ENCODE measurements at regions not wholly inside any gene's neighbourhood (a gene's known extent, or its start where the extent isn't known, plus 50 kb on each side); places are given as distances from the start of the nearest gene placed in this dataset.

GRCh38 chr14:83856334-83856733 lies 1673.6 kb upstream of the FLRT2 start (continued):
- TF ChIP-seq WT1 (tag by site-specific recombination; IDR thresholded peaks at IDR 0.05) (no peak), GLIS1 (tag by site-specific recombination; IDR thresholded peaks at IDR 0.05) (no peak)

GRCh38 chr14:83860631-83861155 lies 1669.3 kb upstream of the FLRT2 start:
- H3K4me3 ChIP-seq (ENCODE audit: low read depth, low read length): no peak overlapping the region
- no peaks in the 10 kb centered on the region for H3K9me3 ChIP-seq (ENCODE audit: control insufficient read depth, insufficient read depth, low read depth, low read length)
- H3K4me1 ChIP-seq (ENCODE audit: control insufficient read depth, insufficient read depth, low read length): no peaks in the 10 kb centered on the region
- CTCF ChIA-PET: no interaction called here
- no peaks in the 10 kb centered on the region for H3K36me3 ChIP-seq (ENCODE audit: control insufficient read depth in 2 of 2, insufficient read depth in 1 of 2, low read length in 2 of 2)
- TF ChIP-seq ZNF121 (tag by site-specific recombination; IDR thresholded peaks at IDR 0.05) (no peak), ZNF302 (tag by site-specific recombination; IDR thresholded peaks at IDR 0.05; ENCODE audit: low read depth) (no peak)
- no peak overlapping the region for H3K27ac ChIP-seq (ENCODE audit: extremely low read depth, low read depth, low read length)
- POLR2A ChIA-PET: no interaction called here

GRCh38 chr14:83863042-83863774 lies 1666.7 kb upstream of the FLRT2 start:
- ChIA-PET CTCF (no interaction called here), POLR2A (no interaction called here)
- no peak overlapping the region for H3K4me3 ChIP-seq (ENCODE audit: low read depth, low read length)
- TF ChIP-seq REST (tag by site-specific recombination; IDR thresholded peaks at IDR 0.05): no peak
- TF ChIP-seq ZNF548 (tag by site-specific recombination; IDR thresholded peaks at IDR 0.05): no peak
- no peak for TF ChIP-seq ZNF658 (tag by site-specific recombination; IDR thresholded peaks at IDR 0.05)
- no peak for TF ChIP-seq ZNF354C (tag by site-specific recombination; IDR thresholded peaks at IDR 0.05; ENCODE audit: borderline replicate concordance, low read depth)
- TF ChIP-seq PRDM4 (tag by site-specific recombination; IDR thresholded peaks at IDR 0.05): no peak
- peaks cover 10% of the 10 kb centered on the region; the same call in 1 of the 2 replicates for H3K4me1 ChIP-seq (ENCODE audit: control insufficient read depth, insufficient read depth, low read length)
- no peaks in the 10 kb centered on the region for H3K9me3 ChIP-seq (ENCODE audit: control insufficient read depth, insufficient read depth, low read depth, low read length)
- no peak overlapping the region for H3K27ac ChIP-seq (ENCODE audit: extremely low read depth, low read depth, low read length)
- no peaks in the 10 kb centered on the region for H3K36me3 ChIP-seq (ENCODE audit: control insufficient read depth in 2 of 2, insufficient read depth in 1 of 2, low read length in 2 of 2)

- POLR2A ChIA-PET: no interaction called here
- no peak overlapping the region for H3K4me3 ChIP-seq (ENCODE audit: low read depth, low read length)
- peaks cover 10% of the 10 kb centered on the region; the same call in 1 of the 2 replicates for H3K4me1 ChIP-seq (ENCODE audit: control insufficient read depth, insufficient read depth, low read length)
- no peaks in the 10 kb centered on the region for H3K36me3 ChIP-seq (ENCODE audit: control insufficient read depth in 2 of 2, insufficient read depth in 1 of 2, low read length in 2 of 2)
- CTCF ChIA-PET: no interaction called here
- no peaks in the 10 kb centered on the region for H3K9me3 ChIP-seq (ENCODE audit: control insufficient read depth, insufficient read depth, low read depth, low read length)
- H3K27ac ChIP-seq (ENCODE audit: extremely low read depth, low read depth, low read length): no peak overlapping the region
- no peak for TF ChIP-seq ATF2 (tag by site-specific recombination; IDR thresholded peaks at IDR 0.05; ENCODE audit: low read depth)
- no peak for TF ChIP-seq PATZ1 (tag by site-specific recombination; IDR thresholded peaks at IDR 0.05)
- TF ChIP-seq ZNF211 (tag by site-specific recombination; IDR thresholded peaks at IDR 0.05; ENCODE audit: low read depth): no peak
- TF ChIP-seq ZFP37 (tag by site-specific recombination; IDR thresholded peaks at IDR 0.05): no peak
- TF ChIP-seq IKZF3 (tag by site-specific recombination; IDR thresholded peaks at IDR 0.05): no peak
- no peak for TF ChIP-seq ZNF571 (tag by site-specific recombination; IDR thresholded peaks at IDR 0.05)
- TF ChIP-seq ZNF274 (IDR thresholded peaks at IDR 0.05; ENCODE audit: low read length): no peak
- no peak for TF ChIP-seq ZNF274 (tag by site-specific recombination; IDR thresholded peaks at IDR 0.05; ENCODE audit: borderline replicate concordance)
- TF ChIP-seq ZNF335 (tag by site-specific recombination; conservative IDR thresholded peaks at IDR 0.05): no peak
- no peak for TF ChIP-seq SCRT2 (tag by site-specific recombination; IDR thresholded peaks at IDR 0.05)
- TF ChIP-seq ZNF184 (tag by site-specific recombination; IDR thresholded peaks at IDR 0.05): no peak
These were observed 1665.8 kb upstream of the FLRT2 start for GRCh38 chr14:83864106-83864505.
